Kidney tubule cell (primary cell): ENCODE measurements at regions not wholly inside any gene's neighbourhood (a gene's known extent, or its start where the extent isn't known, plus 50 kb on each side); places are given as distances from the start of the nearest gene placed in this dataset.
"Not testable (repeated sequence)": the region's sequence is repeated elsewhere in the genome, so short reads cannot be mapped to it uniquely, and the experiment has no call there.

ENCODE experiments used
- DNase-seq: peaks from one replicate; pipeline ENCODE4 v3.0.0-alpha.2; 2018; ENCODE audit warnings: low spot score

GRCh38 chr6:142637624-142638351 lies 307.2 kb downstream of the HIVEP2 start:
- no peak for DNase-seq

- no peak for DNase-seq
Observed at GRCh38 chr6:142642651-142643050, 302.3 kb downstream of the HIVEP2 start.

- no peak for DNase-seq
Observed at GRCh38 chr6:142644866-142645265, 300.1 kb downstream of the HIVEP2 start.

- no peak for DNase-seq
Observed at GRCh38 chr6:142645663-142646062, 299.3 kb downstream of the HIVEP2 start.

- DNase-seq, result no peak
Observed at GRCh38 chr6:142647449-142648035, 297.4 kb downstream of the HIVEP2 start.

- peak; percentile 27 for DNase-seq
Observed at GRCh38 chr6:142648036-142648451, 296.9 kb downstream of the HIVEP2 start.

- DNase-seq, result no peak
Observed at GRCh38 chr6:142648526-142648925, 296.4 kb downstream of the HIVEP2 start.

- DNase-seq, result not testable (repeated sequence)
Observed at GRCh38 chr6:142649438-142650234, 295.3 kb downstream of the HIVEP2 start.

GRCh38 chr6:142651384-142651783 lies 293.6 kb downstream of the HIVEP2 start:
- DNase-seq, result no peak

- DNase-seq, result no peak
Observed at GRCh38 chr6:142653710-142654420, 291.1 kb downstream of the HIVEP2 start.

GRCh38 chr6:142659661-142660060 lies 285.3 kb downstream of the HIVEP2 start:
- no peak for DNase-seq

- no peak for DNase-seq
Observed at GRCh38 chr6:142665393-142665792, 279.6 kb downstream of the HIVEP2 start.

GRCh38 chr6:142666599-142667185 lies 278.3 kb downstream of the HIVEP2 start:
- DNase-seq, result no peak

- no peak for DNase-seq
Observed at GRCh38 chr6:142669471-142670351, 275.3 kb downstream of the HIVEP2 start.

GRCh38 chr6:142671791-142672190 lies 273.2 kb downstream of the HIVEP2 start:
- no peak for DNase-seq

- DNase-seq, result no peak
Observed at GRCh38 chr6:142675517-142675916, 269.5 kb downstream of the HIVEP2 start.

- DNase-seq, result no peak
Observed at GRCh38 chr6:142676027-142676443, 268.9 kb downstream of the HIVEP2 start.

GRCh38 chr6:142676647-142677192 lies 268.3 kb downstream of the HIVEP2 start:
- DNase-seq, result no peak

- peak; percentile 61 for DNase-seq
Observed at GRCh38 chr6:142679907-142680700, 264.9 kb downstream of the HIVEP2 start.

- no peak for DNase-seq
Observed at GRCh38 chr6:142681099-142681498, 263.9 kb downstream of the HIVEP2 start.
